GM18520 (cell line): ENCODE measurements at regions not wholly inside any gene's neighbourhood (a gene's known extent, or its start where the extent isn't known, plus 50 kb on each side); places are given as distances from the start of the nearest gene placed in this dataset.
"Not testable (repeated sequence)": the region's sequence is repeated elsewhere in the genome, so short reads cannot be mapped to it uniquely, and the experiment has no call there.

ENCODE experiments used
- ATAC-seq: cut with Tn5 transposase; IDR thresholded peaks from one replicate; pipeline ENCODE4 v1.9.1; 2021; ENCODE audit not compliant: unreplicated experiment

DNA sequence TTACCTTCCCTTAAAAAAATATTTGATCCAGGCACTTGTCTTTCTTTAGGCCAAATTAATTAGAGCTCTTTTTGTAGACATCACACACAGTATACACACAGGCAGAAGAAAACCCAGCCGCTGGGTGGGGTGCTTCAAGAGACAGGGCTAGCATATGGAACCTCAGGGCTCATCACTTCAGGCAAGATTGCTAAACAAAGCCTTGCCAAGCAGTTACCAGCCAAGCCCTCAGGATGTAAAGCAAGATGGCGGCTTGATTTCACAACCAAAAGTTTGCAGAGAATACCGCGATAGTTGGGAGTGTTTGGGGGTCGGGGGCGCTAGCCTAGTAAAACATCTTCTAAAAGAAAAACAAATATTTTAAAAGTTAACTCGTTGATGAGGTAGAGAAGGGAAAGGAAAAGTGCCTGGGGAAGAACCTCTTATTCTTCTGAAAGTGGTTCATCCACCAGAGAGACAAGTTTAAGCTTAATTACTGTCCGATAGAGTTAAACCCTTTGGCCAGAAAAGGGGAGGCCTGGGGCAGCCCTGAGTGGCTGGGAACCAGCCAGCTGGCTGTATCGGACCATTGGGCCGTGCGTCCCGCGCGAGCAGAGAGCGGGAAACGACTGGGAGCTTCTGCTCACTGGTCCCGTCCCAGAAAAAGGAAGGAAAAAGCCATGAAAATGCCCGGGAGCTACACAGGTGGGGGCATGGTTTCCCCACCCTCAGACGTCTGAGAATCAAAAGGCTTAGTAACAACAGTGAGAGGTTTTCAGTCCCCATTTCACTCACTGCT is 254.9 kb upstream of the PCDH20 start:
- ATAC-seq, result no peak

DNA sequence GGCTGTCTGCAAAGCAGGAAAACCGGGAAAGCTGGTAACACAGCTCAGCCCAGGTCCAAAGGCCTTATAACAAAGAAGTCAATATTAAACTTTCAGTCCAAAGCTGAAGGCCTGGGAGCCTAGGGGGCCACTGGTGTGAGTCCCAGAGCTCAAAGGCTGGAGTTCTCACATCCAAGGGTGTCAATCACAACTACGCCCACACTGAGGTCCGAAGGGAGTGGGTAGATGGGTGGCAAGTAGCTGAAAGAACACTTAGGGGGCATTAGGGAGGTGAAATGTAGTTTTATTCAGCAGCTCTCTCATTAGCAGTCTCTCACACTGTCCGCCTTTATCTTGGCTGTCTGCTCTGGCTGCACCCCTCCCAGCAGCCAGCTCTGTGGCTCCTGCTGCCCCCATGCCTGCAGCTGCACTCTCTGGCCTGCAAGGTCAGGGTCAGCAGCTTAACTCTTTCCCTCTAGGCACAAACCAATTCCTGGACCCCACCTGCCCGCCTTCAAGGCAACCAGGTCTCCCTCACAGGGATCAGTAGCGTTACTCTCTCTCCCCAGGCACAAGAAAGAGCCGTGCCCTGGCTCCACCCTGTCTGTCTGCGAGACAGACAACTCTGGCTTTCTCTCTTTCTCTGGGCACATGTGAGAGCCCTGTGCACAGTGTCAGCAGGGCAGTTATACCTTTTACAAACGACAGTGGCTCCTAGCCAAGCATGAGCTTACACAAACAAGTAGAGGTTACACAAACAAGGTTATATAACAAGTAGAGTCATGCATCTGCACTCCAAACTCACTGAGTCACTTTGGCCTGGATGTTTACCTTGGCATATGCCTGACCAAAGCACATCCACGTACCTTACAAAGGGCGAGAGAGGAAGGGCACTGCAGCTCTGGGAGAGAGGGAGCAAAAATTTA is 249.4 kb upstream of the PCDH20 start:
- ATAC-seq, result no peak

DNA sequence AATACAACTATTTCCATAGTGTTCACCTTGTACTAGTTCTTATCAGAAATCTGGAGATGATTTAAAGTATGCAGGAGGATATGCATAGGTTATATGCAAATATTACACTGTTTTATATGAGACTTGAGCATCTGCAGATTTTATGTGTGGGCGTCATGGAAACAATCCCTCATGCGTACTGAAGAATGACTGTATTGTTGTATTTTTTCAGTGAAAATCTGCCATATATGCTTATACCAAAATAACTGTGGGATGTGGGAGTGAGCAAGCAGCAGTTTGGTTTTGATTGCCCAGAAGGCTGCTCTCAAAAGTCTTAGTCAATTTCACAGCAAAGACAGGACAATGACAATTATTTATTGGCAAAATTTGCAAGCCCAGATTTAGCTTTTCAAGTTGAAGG is 238.8 kb upstream of the PCDH20 start:
- no peak for ATAC-seq

DNA sequence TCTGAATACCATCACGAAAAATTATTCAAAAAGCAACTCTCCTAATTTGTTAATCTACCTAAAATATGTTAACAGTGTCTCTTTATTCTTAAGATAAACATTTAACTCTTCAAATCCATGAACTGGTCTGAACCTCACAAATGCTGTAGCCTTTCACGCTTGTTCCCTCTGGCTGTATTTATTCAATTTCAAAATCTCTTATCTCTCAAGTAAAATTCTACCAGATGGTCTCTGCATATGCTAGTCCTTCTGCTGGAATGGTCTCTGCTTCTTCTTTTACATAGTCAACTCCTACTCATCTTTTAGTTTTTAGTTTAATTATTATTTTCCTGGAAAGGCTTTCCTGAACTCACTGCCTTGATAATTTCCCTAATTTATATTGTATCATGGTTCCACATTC is 232.9 kb upstream of the PCDH20 start:
- no peak for ATAC-seq

DNA sequence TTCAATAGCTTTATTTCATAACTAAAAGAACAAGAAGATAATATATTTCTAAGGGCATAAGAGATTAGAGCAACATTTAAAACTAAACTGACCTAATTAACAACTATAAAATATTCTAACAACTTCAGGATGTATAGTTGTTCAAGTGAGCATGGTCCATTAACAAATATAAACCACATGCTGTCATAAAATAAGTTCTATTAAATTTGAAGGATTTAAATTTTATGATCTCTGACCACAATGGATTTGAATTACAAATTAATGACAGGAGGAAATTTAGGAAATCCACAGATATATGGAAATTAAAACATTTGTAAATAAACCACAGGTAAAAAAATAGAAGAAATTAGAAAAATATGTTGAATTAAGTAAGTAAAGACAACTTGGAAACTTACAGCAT is 196.5 kb upstream of the PCDH20 start:
- ATAC-seq, result no peak

DNA sequence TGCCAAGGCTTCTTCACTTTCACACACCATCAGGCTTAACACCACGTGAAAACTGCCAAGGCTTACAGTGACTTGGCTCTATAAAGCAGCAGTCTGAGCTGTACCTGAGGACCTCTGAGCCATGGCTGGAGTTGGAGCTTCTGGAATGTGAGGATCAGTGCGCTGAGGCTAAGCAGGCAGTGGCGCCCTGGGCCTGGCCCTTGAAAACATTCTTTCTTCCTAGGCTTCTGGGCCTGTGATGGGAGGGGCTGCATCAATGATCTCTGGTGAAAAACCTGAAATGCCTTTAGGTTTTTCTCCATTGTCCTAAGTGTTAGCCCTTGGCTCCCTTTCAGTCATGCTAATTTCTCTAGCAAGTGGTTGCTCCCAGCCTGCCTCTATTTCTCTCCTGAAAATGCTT is 192.5 kb upstream of the PCDH20 start:
- no peak for ATAC-seq

DNA sequence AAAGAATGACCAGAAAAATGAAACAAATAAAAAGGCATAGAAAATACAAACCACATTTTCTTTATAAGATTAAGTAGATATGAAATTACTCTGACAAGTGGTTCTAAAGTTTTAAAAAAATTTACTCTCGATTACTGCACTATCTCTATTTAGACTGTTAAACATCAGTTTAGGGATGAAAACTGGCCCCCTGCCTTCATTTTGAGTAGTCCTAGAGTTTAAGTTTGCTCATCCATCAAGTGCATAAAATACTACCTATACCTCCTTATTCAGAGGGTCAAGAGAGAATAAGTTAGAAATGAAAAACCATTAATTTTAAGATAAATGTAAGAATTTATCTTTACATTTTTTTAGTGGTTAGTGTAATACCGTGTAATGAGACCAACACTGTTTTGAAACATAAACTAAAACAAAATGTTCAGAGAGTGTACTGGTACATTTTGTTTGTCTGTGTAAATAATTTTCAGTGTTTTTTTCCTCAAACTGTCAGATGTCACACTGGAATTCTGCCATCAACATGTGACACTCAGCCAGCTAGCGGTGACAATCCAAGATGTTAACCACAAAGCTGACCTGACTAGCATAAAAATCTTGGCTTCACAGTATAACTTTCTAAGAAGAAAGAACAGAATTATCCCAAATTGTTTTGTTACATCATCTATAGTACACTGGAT is 184.8 kb upstream of the PCDH20 start:
- ATAC-seq, result no peak

DNA sequence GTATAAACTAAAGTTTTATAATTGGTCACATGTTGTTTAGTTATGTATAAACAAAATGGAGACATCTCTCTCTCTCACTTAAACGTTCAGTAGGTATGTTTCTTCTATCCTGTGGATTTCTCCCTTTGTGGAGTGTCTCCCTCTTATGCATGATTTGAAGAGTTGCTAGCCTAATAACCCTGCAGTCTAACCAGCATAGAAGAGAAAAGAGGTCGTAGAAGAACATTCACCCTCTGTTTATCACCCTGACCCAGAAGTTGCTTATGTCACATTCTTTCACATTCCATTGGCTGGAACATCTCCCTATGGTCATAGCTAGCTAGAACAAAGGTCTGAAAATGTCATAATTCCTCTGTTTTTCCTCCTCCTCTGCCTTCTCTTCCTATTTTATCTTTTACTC is 176.8 kb upstream of the PCDH20 start:
- no peak for ATAC-seq

DNA sequence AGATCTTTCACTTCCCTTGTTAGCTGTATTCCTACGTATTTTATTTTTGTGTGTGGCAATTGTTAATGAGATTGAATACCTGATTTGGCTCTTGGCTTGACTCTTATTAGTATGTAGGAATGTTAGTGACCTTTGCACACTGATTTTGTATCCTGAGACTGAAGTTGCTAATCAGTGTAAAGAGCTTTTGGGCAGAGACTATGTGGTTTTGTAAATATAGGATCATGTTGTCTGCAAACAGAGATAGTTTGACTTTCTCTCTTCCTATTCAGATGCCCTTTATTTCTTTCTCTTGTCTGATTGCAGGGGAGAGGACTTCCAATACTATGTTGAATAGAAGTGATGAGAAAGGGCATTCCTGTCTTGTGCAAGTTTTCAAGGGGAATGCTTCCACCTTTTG is 160.3 kb upstream of the PCDH20 start:
- ATAC-seq, result no peak

DNA sequence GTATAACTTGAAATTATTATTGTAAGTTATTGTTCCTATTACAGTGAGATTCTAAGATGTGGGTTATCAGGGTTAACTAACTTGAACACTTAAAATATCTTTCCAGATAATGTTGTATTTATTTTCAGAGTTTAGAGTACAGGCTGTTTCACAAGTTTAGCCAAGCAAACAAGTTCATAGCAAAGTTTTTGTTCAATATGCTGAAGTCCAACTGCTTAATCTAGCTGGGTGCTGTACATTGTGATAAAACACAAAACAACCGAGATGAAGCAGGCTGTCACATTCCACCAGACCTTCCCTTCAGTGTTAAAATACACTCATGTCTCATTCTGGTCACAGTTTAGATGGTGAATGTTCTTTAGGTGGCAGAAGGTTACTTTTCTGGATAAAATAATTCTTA is 148.0 kb upstream of the PCDH20 start:
- no peak for ATAC-seq

DNA sequence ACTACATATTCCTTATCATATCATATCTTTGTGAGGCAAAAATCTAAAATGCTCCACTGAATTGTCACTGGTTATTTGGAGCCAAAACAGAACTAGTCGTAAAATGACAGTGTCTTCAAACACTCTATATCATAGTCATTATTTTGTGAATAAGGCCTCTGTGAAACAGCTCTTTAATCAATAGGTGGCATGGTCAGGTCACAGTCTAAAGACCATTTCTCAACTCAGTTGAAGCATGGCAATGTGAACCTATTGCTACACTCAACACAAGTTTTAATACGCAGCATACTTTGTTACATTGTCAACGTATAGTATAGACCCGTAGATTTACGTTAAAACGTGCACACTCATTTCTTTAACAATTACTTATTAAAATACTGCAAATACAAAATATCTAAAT is 131.3 kb upstream of the PCDH20 start:
- ATAC-seq, result no peak

DNA sequence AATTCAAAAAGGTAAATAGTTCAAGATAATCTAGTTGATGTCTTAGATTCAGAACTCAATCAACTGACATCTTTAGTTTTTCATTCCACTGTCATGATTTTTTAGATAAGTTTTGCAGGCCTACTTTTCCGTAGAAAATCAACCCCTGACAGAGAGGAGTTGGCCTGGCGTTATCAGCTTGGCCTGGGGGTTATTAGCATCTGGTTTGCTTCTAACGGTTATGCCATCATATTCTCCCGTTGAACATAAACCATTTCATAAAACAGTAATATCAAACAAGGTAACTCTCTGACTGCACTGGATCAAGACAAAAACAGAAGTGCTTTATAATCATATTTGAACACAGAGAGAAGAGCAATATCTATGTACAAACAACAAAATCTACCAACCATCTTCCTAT is 130.8 kb upstream of the PCDH20 start:
- ATAC-seq, result no peak

DNA sequence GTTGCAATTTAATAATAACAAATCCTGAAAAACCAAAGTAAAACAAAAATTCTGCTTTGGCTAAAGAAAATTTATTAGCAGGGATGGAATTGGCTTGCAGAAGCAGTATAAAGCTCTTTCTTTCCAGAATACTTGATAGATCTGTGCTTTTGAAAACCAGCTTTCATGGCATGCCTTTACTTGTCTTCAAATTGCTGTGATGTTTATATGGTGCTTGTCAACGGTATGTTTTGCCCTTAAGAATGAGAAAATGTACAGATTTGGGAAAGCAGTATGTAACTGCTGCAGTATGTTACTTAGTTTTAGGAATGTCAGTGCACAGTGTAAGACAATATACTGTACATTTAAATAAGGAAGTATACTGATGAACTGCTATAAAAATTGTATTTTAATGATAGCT is 120.8 kb upstream of the PCDH20 start:
- no peak for ATAC-seq

DNA sequence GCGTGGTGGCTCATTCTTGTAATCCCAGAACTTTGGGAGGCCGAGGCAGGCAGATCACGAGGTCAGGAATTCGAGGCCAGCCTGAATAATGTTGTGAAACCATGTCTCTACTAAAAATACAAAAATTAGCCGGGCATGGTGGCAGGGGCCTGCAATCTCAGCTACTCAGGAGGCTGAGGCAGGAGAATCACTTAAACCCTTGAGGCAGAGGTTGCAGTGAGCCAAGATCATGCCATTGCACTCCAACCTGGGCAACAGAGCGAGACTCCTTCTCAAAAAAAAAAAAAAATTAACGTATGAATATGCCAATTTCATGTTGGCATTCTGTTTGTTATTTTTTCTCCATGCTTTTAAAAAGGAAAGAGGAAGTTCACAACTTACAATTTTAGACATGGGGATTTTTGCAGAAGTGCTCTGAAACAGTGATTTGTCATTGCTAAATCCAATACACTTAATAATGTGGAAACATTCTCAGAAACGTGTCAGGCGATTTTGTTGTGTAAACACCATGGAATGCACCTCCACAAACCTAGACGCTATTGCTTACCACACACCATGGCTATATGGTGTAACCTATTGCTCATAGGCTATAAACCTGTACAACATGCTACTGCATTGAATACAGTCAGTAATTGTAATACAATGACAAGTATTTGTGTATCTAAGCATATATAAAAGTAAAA is 115.9 kb upstream of the PCDH20 start:
- ATAC-seq, result no peak

DNA sequence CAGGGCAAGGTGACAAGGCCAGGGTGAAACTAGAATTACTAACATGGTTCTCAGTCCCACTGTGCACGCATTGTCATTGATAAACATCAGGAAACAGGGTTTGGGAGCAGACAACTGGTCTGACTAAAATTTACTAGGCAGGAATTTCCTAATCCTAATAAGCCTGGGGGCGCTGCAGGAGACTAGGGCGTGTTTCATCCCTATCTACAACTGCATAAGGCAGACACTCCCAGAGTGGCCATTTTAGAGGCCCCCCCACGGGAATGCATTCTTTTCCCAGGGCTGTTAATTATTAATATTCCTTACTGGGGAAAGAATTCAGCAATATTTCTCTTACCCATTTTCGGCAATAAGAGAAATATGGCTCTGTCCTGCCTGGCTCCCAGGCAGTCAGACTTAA is 103.6 kb upstream of the PCDH20 start:
- not testable (repeated sequence) for ATAC-seq

DNA sequence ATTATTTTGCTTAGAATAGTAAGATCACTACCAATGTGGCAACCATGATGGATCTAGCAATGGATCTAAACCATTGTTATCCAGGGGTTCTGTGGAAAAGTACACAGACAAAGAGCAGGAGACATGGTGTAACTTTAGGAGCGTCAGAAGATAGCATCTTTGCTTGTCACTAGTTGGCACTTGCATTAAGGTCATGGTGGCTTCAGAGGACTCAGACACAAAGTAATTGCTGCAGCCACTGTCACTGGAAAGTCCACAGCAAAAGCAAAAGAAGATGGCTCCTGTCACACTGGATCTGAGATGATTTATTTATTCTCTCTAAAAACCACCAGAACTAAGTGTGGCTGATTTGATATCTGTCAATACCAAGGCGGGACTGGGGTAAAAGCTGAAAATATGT is 93.3 kb upstream of the PCDH20 start:
- ATAC-seq, result no peak

DNA sequence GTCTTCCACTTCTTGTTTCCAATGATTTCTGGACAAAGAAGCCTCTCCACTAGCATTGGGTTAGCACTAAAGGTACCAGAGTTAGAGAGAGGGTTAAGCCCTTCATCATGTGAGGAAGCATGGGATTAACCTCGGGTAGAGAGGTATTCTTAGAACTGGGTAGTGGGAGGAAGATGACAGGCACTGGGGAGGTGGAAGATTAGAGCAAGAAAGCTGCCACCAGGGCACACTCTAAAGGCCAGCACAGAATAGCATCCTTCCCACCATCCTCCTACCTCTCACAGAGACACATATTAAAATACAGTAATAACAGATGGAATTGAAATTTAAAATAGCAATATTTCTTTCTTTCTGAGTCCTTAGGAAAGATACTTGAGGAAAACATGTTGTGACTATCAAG is 84.5 kb upstream of the PCDH20 start:
- ATAC-seq, result no peak

DNA sequence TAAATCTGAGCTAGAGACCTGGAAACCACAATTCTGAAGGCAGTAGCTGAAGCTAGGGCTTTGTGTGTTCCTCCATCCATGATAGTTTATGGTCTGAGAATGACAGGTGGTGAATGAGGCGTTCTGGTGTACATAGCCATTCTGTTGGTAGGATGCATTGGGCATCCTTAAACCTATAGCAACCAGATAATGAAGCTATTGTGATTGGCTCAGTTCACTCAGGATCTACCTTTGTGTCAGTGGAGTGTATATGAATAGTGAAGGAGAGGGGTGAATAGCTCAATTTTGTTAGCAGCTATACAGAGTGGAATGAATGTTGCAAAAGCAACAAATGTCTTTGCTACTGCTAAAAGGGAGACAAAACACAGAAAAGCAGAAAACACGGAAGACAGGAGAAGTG is 80.0 kb upstream of the PCDH20 start:
- no peak for ATAC-seq

DNA sequence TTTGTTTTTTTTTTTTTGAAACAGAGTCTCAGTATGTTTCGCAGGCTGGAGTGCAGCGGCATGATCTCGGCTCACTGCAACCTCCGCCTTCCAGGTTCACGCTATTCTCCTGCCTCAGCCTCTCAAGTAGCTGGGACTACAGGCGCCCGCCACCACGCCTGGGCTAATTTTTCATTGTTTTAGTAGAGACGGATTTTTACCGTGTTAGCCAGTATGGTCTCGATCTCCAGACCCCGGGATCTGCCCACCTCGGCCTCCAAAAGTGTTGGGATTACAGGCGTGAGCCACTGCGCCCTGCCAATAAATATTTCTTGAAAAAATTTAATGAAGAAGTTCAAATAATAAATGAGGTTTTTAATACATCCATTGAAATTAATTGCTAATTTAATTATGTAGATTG is 77.9 kb upstream of the PCDH20 start:
- ATAC-seq, result not testable (repeated sequence)

DNA sequence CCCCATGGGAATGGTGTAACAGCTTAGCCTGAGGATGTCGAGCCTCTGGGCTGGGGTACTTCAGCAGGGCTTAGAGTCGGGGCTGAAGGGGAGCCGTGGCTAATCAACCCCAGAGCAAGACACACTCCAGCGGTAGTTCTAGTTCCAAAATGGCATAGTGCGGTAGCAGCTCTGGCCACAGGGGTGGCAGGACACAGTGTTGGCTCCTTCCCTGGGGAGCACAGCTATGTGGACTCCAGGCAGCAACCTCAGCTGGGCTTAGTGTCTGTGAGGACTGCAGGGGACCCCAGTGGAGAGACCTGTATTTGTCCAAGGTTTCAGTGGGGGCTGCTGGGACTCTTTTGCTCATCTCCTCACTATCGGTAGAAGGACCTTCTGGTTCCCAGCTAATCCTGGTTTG is 70.8 kb upstream of the PCDH20 start:
- no peak for ATAC-seq

DNA sequence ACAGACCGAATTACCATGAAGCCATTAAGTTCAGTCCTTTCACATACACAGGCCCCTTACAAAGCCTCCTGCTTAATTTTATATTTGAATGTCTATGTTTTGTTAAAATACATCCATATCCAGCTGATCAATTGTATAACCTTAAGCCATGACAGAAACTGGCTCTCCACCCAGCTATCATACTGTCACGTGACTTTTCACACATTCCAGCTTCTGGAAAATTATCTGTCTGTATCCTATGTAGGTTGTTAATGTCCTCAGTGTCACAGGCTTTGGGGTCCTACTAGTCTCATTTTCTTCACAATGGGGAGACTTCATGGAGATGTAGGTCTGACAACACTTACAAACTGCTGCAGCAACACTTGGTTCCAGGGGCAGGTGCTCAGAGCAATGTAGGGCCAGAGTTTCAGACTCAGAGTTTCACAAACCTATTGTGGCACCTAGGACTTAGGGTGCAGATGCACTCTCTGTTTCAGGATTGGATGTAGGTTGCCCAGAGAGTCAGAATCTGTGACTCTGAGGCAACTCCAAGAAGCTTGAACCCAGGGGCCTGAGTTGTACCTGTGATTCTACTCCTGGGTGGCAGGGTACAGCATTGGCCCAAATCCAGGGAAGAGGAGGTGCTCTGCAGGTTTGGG is 69.6 kb upstream of the PCDH20 start:
- no peak for ATAC-seq
